ENCODE measurements at regions not wholly inside any gene's neighbourhood (a gene's known extent, or its start where the extent isn't known, plus 50 kb on each side); places are given as distances from the start of the nearest gene placed in this dataset.

DNA sequence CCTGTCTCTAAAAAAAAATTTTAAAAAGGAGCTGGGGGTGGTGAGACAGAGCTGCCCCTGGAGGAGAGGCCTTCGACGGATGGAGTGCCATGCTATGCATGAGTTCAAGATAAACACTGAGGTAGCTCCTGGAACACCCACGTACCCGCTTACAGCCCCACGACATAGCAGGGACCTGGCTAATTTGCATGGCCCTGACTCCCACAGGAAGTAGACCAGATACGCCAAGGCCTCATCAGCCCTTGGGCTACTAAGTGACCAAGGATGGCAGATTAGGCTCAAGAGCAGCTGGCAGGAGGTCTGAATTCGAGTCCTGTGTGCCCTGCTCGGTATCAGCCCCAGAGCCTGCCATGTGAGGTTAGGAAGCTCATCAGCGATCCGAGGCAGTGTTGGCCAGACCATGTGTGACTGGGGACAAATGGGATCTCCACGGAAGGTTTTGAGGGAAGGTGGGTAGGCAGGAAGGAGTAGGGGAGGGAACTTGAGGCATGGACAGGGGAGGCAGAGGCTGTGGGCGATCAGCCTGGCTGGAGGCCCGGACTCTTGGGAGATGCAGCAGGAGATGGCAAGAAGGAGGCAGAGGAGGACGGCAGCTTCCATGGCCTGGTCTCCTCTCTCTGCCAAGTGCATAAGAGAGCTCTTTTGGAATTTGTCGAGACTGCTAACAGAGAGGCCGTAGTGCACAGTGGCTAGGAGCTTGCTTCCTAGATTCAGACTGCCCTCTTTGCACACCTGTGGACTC, 218.3 kb downstream of the GLI2 start:
- DNase-seq (ENCODE audit: low read depth, low spot score), result no peak
- H3K27ac ChIP-seq (ENCODE audit: low read depth, low read length), result no peak overlapping the region
- intact Hi-C loops (cut with micrococcal nuclease), result no loop called here
- ChIA-PET CTCF (no interaction called here), POLR2A (no interaction called here), RAD21 (ENCODE audit: low non-redundant PET in 1 of 2, low total read pairs in 2 of 2, uncharacterized antibody in 2 of 2, unreplicated experiment in 2 of 2) (interaction anchor here in 1 of 2 experiments (0.7 kb wide), 1 partner anchor 260 kb away, joined by 4 read pairs; no protein-coding TSS in a partner anchor)
- no peak overlapping the region for H3K4me3 ChIP-seq (replicated peaks in 1 of 2; ENCODE audit: low read depth in 1 of 2, low read length in 2 of 2)
- H3K27me3 ChIP-seq (ENCODE audit: insufficient read depth, low read length), result no peaks in the 10 kb centered on the region
- no peaks in the 10 kb centered on the region for H3K9me3 ChIP-seq (ENCODE audit: control insufficient read depth in 1 of 2, insufficient read depth in 1 of 2, low read depth in 1 of 2, low read length in 2 of 2)
- no peaks in the 10 kb centered on the region for H3K79me2 ChIP-seq (ENCODE audit: insufficient read depth, low read length)
- H3K36me3 ChIP-seq (ENCODE audit: control insufficient read depth in 1 of 2, insufficient read depth in 2 of 2, low read length in 2 of 2), result no peaks in the 10 kb centered on the region
- H3K9ac ChIP-seq (ENCODE audit: low read length), result no peak overlapping the region
- H3K4me2 ChIP-seq (ENCODE audit: low read length), result no peak overlapping the region
- H4K20me1 ChIP-seq (ENCODE audit: insufficient read depth), result no peaks in the 10 kb centered on the region
- no peak overlapping the region for H2AFZ ChIP-seq (ENCODE audit: low read depth, low read length, poor library complexity, severe bottlenecking)
- TF ChIP-seq RAD21 (IDR thresholded peaks at IDR 0.05; ENCODE audit: low read depth) (no peak), POLR2A (IDR thresholded peaks at IDR 0.05; ENCODE audit: borderline replicate concordance, extremely low read depth, insufficient read depth, insufficient read length) (no peak)
- TF ChIP-seq, protein P1, sequence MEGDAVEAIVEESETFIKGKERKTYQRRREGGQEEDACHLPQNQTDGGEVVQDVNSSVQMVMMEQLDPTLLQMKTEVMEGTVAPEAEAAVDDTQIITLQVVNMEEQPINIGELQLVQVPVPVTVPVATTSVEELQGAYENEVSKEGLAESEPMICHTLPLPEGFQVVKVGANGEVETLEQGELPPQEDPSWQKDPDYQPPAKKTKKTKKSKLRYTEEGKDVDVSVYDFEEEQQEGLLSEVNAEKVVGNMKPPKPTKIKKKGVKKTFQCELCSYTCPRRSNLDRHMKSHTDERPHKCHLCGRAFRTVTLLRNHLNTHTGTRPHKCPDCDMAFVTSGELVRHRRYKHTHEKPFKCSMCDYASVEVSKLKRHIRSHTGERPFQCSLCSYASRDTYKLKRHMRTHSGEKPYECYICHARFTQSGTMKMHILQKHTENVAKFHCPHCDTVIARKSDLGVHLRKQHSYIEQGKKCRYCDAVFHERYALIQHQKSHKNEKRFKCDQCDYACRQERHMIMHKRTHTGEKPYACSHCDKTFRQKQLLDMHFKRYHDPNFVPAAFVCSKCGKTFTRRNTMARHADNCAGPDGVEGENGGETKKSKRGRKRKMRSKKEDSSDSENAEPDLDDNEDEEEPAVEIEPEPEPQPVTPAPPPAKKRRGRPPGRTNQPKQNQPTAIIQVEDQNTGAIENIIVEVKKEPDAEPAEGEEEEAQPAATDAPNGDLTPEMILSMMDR (IDR thresholded peaks at IDR 0.05 in 2 of 3, conservative IDR thresholded peaks at IDR 0.05 in 1 of 3; ENCODE audit: borderline replicate concordance in 1 of 3, insufficient read depth in 1 of 3, low read depth in 2 of 3, low read length in 2 of 3), result no peak
- no peak for ATAC-seq
- H3K9me2 ChIP-seq (ENCODE audit: insufficient read depth), result no peaks in the 10 kb centered on the region
- no peaks in the 10 kb centered on the region for H3K4me1 ChIP-seq (ENCODE audit: control insufficient read depth in 1 of 2, insufficient read depth in 2 of 2, low read length in 2 of 2)
- BruUV-seq (replicated peaks), result no TSS peak

DNA sequence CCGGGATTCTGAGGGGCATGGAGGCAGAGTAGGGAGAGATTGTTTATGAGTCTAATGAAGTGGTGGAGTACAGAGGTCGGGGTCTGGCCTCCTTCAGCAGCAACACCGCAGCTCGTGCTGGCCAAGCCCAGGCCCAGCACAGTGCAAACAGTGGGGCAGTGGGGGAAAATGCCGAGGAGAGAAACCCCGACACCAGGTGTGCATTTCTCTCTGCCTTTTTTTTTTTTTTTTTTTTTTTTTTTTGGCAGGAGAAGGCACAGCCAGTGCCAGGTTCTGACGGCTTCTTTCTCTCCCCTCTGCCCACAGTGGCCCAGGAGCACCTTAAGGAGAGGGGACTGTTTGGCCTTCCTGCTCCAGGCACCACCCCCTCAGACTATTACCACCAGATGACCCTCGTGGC, 219.3 kb downstream of the GLI2 start:
- TF ChIP-seq SRF (IDR thresholded peaks at IDR 0.05; ENCODE audit: low read depth), result no peak
- TF ChIP-seq CEBPB (IDR thresholded peaks at IDR 0.05; ENCODE audit: low read depth), result no peak
- TF ChIP-seq EZH2 (IDR thresholded peaks at IDR 0.05), result no peak
- Histone ChIP-seq H3K4me3 (replicated peaks in 1 of 2; ENCODE audit: low read depth in 1 of 2, low read length in 2 of 2) (no peak overlapping the region), H3K9me3 (ENCODE audit: control insufficient read depth in 1 of 2, insufficient read depth in 1 of 2, low read depth in 1 of 2, low read length in 2 of 2) (no peaks in the 10 kb centered on the region), H3K36me3 (ENCODE audit: control insufficient read depth in 1 of 2, insufficient read depth in 2 of 2, low read length in 2 of 2) (no peaks in the 10 kb centered on the region), H4K20me1 (ENCODE audit: insufficient read depth) (no peaks in the 10 kb centered on the region), H3K27ac (ENCODE audit: low read depth, low read length) (no peak overlapping the region), H3K27me3 (ENCODE audit: insufficient read depth, low read length) (no peaks in the 10 kb centered on the region), H3K9me2 (ENCODE audit: insufficient read depth) (no peaks in the 10 kb centered on the region), H3K79me2 (ENCODE audit: insufficient read depth, low read length) (no peaks in the 10 kb centered on the region), H3K4me2 (ENCODE audit: low read length) (no peak overlapping the region), H3K4me1 (ENCODE audit: control insufficient read depth in 1 of 2, insufficient read depth in 2 of 2, low read length in 2 of 2) (no peaks in the 10 kb centered on the region), H3K9ac (ENCODE audit: low read length) (no peak overlapping the region), H2AFZ (ENCODE audit: low read depth, low read length, poor library complexity, severe bottlenecking) (no peak overlapping the region)
- POLR2A ChIA-PET, result no interaction called here
- BruUV-seq (replicated peaks), result no TSS peak
- CTCF ChIA-PET, result no interaction called here
- intact Hi-C loops (cut with micrococcal nuclease), result no loop called here
- DNase-seq (ENCODE audit: low read depth, low spot score) (no peak), ATAC-seq (no peak)
- RAD21 ChIA-PET (ENCODE audit: low non-redundant PET in 1 of 2, low total read pairs in 2 of 2, uncharacterized antibody in 2 of 2, unreplicated experiment in 2 of 2), result no interaction called here
